NCI-H2196 (cell line): ENCODE measurements at regions not wholly inside any gene's neighbourhood (a gene's known extent, or its start where the extent isn't known, plus 50 kb on each side); places are given as distances from the start of the nearest gene placed in this dataset.
A peak's percentile ranks its signal among the peaks of the same experiment; 100 is the strongest.
"Not testable (repeated sequence)": the region's sequence is repeated elsewhere in the genome, so short reads cannot be mapped to it uniquely, and the experiment has no call there.

Source experiments
- DNase-seq: peaks from one replicate; lab custom pipeline; 2025; ENCODE audit not compliant: unreplicated experiment; lab: John Stamatoyannopoulos, UW

- DNase-seq = no peak
Measured at GRCh38 chr13:99074693-99075092, 96.8 kb upstream of the DOCK9 start.

GRCh38 chr13:99075268-99076191 lies 97.7 kb upstream of the DOCK9 start:
- no peak for DNase-seq

- DNase-seq = no peak
Measured at GRCh38 chr13:99078017-99078771, 100.3 kb upstream of the DOCK9 start.

GRCh38 chr13:99080131-99080530 lies 102.3 kb upstream of the DOCK9 start:
- DNase-seq = no peak

GRCh38 chr13:99083981-99084380 lies 106.1 kb upstream of the DOCK9 start:
- peak; percentile 56 for DNase-seq

GRCh38 chr13:99085139-99085807 lies 107.4 kb upstream of the DOCK9 start:
- DNase-seq = no peak

- no peak for DNase-seq
Measured at GRCh38 chr13:99085808-99086266, 108.0 kb upstream of the DOCK9 start.

- peak; percentile 23 for DNase-seq
Measured at GRCh38 chr13:99086267-99087097, 108.6 kb upstream of the DOCK9 start.

GRCh38 chr13:99087098-99087953 lies 109.5 kb upstream of the DOCK9 start:
- DNase-seq = peak; percentile 79

GRCh38 chr13:99087954-99088491 lies 110.2 kb upstream of the DOCK9 start:
- no peak for DNase-seq

GRCh38 chr13:99093997-99094396 lies 106.7 kb upstream of the UBAC2 start:
- no peak for DNase-seq

- DNase-seq = not testable (repeated sequence)
Measured at GRCh38 chr13:99101831-99102230, 98.8 kb upstream of the UBAC2 start.

- DNase-seq = no peak
Measured at GRCh38 chr13:99103536-99103935, 97.1 kb upstream of the UBAC2 start.

GRCh38 chr13:99104396-99104795 lies 96.3 kb upstream of the UBAC2 start:
- no peak for DNase-seq

- no peak for DNase-seq
Measured at GRCh38 chr13:99105160-99105559, 95.5 kb upstream of the UBAC2 start.

- no peak for DNase-seq
Measured at GRCh38 chr13:99113351-99113750, 87.3 kb upstream of the UBAC2 start.

GRCh38 chr13:99118179-99118578 lies 82.5 kb upstream of the UBAC2 start:
- DNase-seq = no peak

GRCh38 chr13:99119656-99120055 lies 81.0 kb upstream of the UBAC2 start:
- DNase-seq = no peak

- DNase-seq = no peak
Measured at GRCh38 chr13:99120751-99121150, 79.9 kb upstream of the UBAC2 start.
